Fibroblast of the conjunctiva (primary cell): ENCODE measurements at regions not wholly inside any gene's neighbourhood (a gene's known extent, or its start where the extent isn't known, plus 50 kb on each side); places are given as distances from the start of the nearest gene placed in this dataset.
"Not testable (repeated sequence)": the region's sequence is repeated elsewhere in the genome, so short reads cannot be mapped to it uniquely, and the experiment has no call there.

Experiments
- DNase-seq: peaks from one replicate; pipeline ENCODE4 v3.0.0-alpha.2; 2010; ENCODE audit warnings: low read depth

GRCh38 chr9:111148052-111149017 lies 110.1 kb upstream of the LPAR1 start:
- peak; percentile 14 for DNase-seq

GRCh38 chr9:111147041-111147440 lies 108.8 kb upstream of the LPAR1 start:
- no peak for DNase-seq

DNA sequence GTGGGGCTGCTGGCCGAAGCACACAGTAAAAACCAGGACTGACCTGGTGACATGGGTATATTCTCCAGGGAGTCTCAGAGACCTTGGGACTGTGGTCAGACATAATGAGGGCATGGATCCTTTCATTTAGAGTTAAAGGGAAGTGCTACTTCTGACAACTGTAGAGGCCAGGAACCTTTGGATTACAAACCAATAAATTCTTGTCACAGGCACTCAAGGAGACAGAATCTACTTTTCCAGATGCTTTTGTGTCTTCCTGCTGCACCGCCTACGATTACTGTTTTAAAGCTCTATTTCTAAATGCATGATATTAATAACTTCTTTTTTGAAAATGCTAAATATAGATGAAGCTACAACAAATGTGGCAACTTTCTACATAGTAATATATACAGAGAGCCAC lies 106.5 kb upstream of the LPAR1 start:
- DNase-seq = no peak

DNA sequence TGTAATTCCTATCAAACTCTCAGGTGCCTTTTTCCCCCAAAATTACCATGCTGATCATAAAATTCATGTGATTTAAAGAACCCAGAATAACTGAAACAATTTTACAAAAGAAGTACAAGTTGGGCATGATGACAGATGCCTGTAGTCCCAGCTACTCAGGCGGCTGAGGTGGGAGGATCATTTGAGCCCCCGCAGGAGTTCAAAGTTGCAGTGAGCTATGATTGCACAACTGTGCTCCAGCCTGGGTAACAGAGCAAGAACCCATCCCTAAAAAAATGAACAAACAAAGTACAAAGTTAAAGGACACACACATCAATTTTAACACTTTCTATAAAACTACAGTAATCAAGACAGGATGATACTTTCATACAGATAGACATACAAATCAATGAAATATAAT lies 97.9 kb upstream of the LPAR1 start:
- DNase-seq = no peak

DNA sequence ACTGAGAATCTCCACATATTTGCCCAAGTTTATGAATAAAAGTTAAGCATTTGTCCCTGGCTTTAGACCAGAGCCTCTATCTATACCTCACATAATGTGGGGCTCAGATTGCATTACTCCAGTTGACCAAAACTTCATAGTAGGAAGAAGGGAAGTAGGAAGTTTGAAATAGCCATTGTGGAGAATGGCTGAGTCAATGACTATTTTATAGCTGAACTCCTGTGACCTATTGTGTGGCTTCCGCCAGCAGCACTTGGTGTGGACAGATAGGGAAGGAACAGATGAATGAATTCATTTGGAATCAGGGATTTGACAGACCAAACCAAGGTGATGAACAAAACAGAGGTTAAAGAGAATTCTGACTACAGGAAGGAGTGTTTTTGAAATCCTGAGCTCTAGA lies 92.9 kb upstream of the LPAR1 start:
- no peak for DNase-seq

DNA sequence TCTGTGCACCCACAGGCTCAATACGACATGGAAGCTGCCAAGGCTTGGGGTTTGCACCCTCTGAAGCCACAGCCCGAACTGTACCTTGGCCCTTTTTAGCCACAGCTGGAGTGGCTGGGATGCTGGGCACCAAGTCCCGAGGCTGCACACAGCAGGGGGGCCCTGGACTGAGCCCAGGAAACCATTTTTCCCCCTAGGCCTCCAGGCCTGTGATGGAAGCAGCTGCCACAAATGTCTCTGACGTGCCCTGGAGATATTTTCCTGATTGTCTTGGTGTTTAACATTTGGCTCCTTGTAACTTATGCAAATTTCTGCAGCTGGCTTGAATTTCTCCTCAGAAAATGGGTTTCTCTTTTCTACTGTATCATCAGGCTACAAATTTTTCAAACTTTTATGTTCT lies 82.3 kb upstream of the LPAR1 start:
- no peak for DNase-seq

- DNase-seq = no peak
Measured at GRCh38 chr9:111118256-111118948, 80.1 kb upstream of the LPAR1 start.

GRCh38 chr9:111114486-111114885 lies 76.2 kb upstream of the LPAR1 start:
- no peak for DNase-seq

- DNase-seq = no peak
Measured at GRCh38 chr9:111113712-111114111, 75.4 kb upstream of the LPAR1 start.

DNA sequence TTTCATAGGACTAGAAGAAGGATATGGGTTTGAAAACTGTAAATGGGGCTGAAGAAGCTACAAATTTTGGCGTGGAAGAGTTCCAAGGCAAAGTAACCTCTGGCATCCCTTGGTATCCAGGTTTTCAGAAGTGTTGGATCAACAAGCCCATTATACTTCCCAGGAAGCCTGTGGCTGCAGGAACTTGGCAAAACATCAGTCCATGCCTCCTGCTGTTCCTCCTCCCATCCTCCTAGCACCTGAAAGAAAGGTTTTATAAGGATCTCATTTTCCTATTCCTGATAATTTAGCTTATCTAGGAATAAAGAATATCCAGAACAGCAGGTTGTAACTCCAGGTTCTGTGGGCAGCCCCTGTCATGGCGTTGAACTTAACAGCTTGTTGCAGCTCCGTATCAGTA lies 72.5 kb upstream of the LPAR1 start:
- no peak for DNase-seq

- no peak for DNase-seq
Measured at GRCh38 chr9:111108946-111109345, 70.7 kb upstream of the LPAR1 start.

DNA sequence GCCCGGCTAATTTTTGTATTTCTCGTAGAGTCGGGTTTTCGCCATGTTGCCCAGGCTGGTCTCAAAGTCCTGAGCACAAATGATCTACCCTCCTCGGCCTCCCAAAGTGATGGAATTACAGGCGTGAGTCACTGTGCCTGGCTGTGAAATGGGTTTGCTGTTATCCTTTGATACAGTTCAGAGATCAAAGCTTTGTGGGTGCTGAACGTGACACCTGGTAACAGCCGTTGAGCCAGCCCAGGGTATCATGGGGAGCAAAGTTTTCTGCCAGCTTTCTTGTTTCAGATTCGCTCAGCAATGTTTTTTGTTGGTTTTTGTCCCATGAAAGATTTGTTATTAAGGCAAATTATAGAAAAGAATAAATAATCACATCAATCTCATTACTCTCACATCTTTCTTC lies 68.9 kb upstream of the LPAR1 start:
- no peak for DNase-seq

GRCh38 chr9:111106202-111106601 lies 67.9 kb upstream of the LPAR1 start:
- DNase-seq = no peak

DNA sequence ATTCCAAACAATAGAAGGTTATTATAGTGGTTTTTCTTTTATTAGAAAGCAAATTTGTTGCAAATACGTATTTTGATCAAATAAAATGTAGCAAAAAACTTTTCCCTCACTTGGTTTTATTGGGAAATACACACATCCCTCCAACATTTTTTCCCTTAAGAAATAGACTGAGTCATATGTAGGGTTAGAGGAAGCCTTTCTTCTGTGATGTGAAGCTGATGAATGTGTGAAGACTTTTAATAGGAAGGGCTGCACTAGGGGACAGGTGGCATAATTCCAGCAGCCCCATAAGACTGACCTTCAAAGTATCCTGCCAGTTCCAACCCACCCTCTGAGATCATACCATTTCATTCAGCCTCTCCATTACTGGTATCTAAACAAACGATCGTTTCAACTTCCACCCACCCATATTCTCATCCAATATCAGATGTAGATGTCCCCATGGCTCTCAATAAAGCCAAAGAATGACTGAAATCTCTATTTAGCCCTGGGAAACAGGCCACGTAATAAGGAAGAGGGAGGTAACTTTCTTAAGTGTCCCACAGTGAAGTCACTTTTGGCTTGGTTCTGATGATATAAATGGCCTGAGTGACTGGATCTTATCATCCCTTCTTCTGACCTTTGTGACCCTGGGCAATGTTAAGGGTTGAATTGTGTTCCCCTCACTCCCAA lies 64.7 kb upstream of the LPAR1 start:
- no peak for DNase-seq

- DNase-seq = no peak
Measured at GRCh38 chr9:111099199-111100008, 61.1 kb upstream of the LPAR1 start.

DNA sequence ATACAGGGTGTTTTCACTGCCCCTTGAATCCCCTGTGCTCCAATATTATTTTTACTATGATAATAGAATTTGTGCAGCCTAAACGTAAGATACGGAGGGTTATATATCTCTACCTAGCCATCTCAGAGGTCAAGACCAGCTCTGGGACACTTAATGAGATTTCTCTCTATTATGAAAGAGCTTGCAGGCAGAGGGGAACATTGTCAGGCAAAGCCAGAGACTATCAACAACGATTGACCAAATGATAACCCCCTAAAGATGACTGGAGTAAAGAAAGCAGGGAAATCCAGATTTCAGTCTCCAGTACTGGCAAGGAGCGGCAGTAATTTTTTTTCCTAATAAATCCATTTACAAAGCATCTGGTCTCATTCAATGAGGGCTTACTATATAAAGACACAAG lies 59.8 kb upstream of the LPAR1 start:
- no peak for DNase-seq

DNA sequence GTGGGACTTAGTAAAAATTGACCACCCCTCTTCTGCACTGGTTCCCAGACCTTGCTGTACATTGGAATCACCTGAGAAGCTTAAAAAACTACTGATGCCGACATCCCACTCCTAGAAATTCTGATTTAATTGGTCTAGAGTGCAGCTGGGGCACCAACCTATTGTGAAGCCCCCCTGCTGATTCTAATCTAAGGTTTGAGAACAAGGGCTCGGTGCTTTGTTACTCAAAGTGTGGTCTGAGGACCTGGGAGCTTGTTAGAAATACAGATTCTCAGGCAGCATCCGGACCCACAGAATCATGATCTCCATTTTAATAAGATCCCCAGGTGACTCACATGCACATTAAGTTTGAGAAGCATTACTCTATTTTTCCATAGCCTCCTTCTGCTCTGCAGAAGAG lies 57.8 kb upstream of the LPAR1 start:
- DNase-seq = no peak

DNA sequence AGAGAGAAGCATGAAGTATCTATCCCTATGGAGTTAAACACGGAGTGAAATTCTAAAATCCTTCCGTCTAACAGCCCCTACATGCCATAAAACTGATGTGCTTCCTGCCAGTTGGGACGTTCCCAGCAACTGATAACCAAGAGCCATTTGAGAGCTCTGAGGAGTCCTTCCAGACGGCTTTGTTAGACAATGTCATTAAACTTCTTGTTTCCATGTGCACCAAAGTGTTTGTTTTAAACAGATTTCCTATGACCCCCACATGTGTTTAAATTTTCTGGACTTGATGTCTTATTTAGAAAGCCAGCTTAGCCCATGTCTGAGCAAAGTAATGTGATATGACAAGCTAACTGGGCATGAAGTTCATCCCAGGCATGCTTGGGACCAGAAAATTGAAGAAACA lies 57.2 kb upstream of the LPAR1 start:
- DNase-seq = no peak

GRCh38 chr9:111094958-111095357 lies 56.7 kb upstream of the LPAR1 start:
- DNase-seq = no peak

- DNase-seq = peak; percentile 31
Measured at GRCh38 chr9:111094433-111094924, 56.2 kb upstream of the LPAR1 start.

DNA sequence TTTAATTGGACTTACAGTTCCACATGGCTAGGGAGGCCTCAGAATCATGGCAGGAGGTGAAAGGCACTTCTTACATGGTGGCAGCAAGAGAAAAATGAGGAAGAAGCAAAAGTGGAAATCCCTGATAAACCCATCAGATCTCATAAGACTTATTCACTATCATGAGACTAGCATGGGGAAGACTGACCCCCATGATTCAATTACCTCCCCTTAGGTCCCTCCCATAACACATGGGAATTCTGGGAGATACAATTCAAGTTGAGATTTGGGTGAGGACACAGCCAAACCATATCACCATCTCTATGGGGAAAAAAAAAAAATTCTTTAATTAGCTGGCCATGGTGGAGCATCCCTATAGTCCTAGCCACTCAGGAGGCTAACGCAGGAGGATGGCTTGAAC lies 53.9 kb upstream of the LPAR1 start:
- not testable (repeated sequence) for DNase-seq
